ENCODE measurements at regions not wholly inside any gene's neighbourhood (a gene's known extent, or its start where the extent isn't known, plus 50 kb on each side); places are given as distances from the start of the nearest gene placed in this dataset.

- ATAC-seq = no peak
- no TSS peak for BruUV-seq (replicated peaks)
- TF ChIP-seq NR2C1 (IDR thresholded peaks at IDR 0.05) (no peak), NR2C1 (tag; IDR thresholded peaks at IDR 0.05) (no peak), MYBL2 (IDR thresholded peaks at IDR 0.05; ENCODE audit: low read depth) (no peak), MYBL2 (CRISPR knock-in tag; IDR thresholded peaks at IDR 0.05; ENCODE audit: borderline replicate concordance) (no peak), REST (IDR thresholded peaks at IDR 0.05; ENCODE audit: borderline replicate concordance) (no peak), REST (CRISPR knock-in tag; IDR thresholded peaks at IDR 0.05; ENCODE audit: low read depth) (no peak), TCF7 (IDR thresholded peaks at IDR 0.05; ENCODE audit: borderline replicate concordance) (no peak), JUN (IDR thresholded peaks at IDR 0.05; ENCODE audit: borderline replicate concordance, low read depth, low read length) (no peak), JUN (CRISPR knock-in tag; IDR thresholded peaks at IDR 0.05; ENCODE audit: borderline replicate concordance) (no peak), FOXK1 (CRISPR knock-in tag; IDR thresholded peaks at IDR 0.05; ENCODE audit: borderline replicate concordance) (no peak), STAG1 (CRISPR knock-in tag; IDR thresholded peaks at IDR 0.05; ENCODE audit: borderline replicate concordance) (no peak), CREM (IDR thresholded peaks at IDR 0.05; ENCODE audit: low read depth) (no peak), ZSCAN32 (CRISPR knock-in tag; IDR thresholded peaks at IDR 0.05) (no peak), ELF1 (tag; IDR thresholded peaks at IDR 0.05) (no peak), KDM1A (IDR thresholded peaks at IDR 0.05) (no peak)
- TF ChIP-seq, protein P1, sequence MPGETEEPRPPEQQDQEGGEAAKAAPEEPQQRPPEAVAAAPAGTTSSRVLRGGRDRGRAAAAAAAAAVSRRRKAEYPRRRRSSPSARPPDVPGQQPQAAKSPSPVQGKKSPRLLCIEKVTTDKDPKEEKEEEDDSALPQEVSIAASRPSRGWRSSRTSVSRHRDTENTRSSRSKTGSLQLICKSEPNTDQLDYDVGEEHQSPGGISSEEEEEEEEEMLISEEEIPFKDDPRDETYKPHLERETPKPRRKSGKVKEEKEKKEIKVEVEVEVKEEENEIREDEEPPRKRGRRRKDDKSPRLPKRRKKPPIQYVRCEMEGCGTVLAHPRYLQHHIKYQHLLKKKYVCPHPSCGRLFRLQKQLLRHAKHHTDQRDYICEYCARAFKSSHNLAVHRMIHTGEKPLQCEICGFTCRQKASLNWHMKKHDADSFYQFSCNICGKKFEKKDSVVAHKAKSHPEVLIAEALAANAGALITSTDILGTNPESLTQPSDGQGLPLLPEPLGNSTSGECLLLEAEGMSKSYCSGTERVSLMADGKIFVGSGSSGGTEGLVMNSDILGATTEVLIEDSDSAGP (CRISPR knock-in tag; IDR thresholded peaks at IDR 0.05) = no peak
These were observed 657.2 kb downstream of the TLE1 start for GRCh38 chr9:81032030-81032572.

More at GRCh38 chr9:81032030-81032572, 657.2 kb downstream of the TLE1 start:
- DNase-seq (ENCODE audit: extremely low read depth in 1 of 4, low spot score in 3 of 4) (no peak), FAIRE-seq (no peak)
- CTCF ChIA-PET (ENCODE audit: low intra/inter-chr PET ratio) = no interaction called here
- H2AFZ ChIP-seq (ENCODE audit: low read depth, low read length) = no peak overlapping the region
- H3K36me3 ChIP-seq (ENCODE audit: control insufficient read depth, insufficient read depth, low read length) = no peaks in the 10 kb centered on the region
- no peaks in the 10 kb centered on the region for H3K79me2 ChIP-seq (ENCODE audit: control insufficient read depth, insufficient read depth, low read length)
- no peak overlapping the region for H3K27ac ChIP-seq (ENCODE audit: extremely low read depth, low read depth, low read length)
- H3K4me2 ChIP-seq (ENCODE audit: insufficient read depth, low read length) = no peak overlapping the region
- no peaks in the 10 kb centered on the region for H3K27me3 ChIP-seq (ENCODE audit: control insufficient read depth in 2 of 2, insufficient read depth in 2 of 2, low read length in 2 of 2)
- H3K4me3 ChIP-seq = no peak overlapping the region
- H4K20me1 ChIP-seq (replicated peaks; ENCODE audit: control insufficient read depth, insufficient read depth, low read length) = no peaks in the 10 kb centered on the region
- 0% methylated on average over 2 of the region's 2 CpGs for WGBS (ENCODE audit: insufficient coverage, low coverage, missing lambda C conversion rate)
- H3K9me3 ChIP-seq (replicated peaks; ENCODE audit: control insufficient read depth, insufficient read depth, low read depth, low read length) = no peaks in the 10 kb centered on the region
- intact Hi-C loops (cut with micrococcal nuclease) (no loop called here), in situ Hi-C loops (cut with MboI) (no loop called here)
- no peaks in the 10 kb centered on the region for H3K4me1 ChIP-seq (replicated peaks in 1 of 2; ENCODE audit: control insufficient read depth in 2 of 2, insufficient read depth in 2 of 2, low read length in 2 of 2)
- POLR2A ChIA-PET = no interaction called here
- no peak overlapping the region for H3K9ac ChIP-seq (ENCODE audit: insufficient read depth in 1 of 2, low read depth in 2 of 2, low read length in 2 of 2)
- no peaks in the 10 kb centered on the region for H3K9me1 ChIP-seq (ENCODE audit: control insufficient read depth, insufficient read depth, low read length)
